Ishikawa (cell line): ENCODE measurements at regions not wholly inside any gene's neighbourhood (a gene's known extent, or its start where the extent isn't known, plus 50 kb on each side); places are given as distances from the start of the nearest gene placed in this dataset.

Experiments used
- CREB1 ChIP-seq: IDR thresholded peaks from 2 replicates; pipeline ENCODE4 v1.6.1; 2012; ENCODE audit warnings: low read depth
- FOXM1 ChIP-seq: IDR thresholded peaks from 2 replicates; pipeline ENCODE4 v1.6.1; 2012; ENCODE audit warnings: low read depth, borderline replicate concordance
- RAD21 ChIP-seq: IDR thresholded peaks from 2 replicates; pipeline ENCODE4 v1.6.1; 2012; ENCODE audit warnings: low read depth
- TAF1 ChIP-seq: IDR thresholded peaks from 2 replicates; pipeline ENCODE4 v1.6.1; 2012; ENCODE audit warnings: low read depth, mild to moderate bottlenecking
- TF ChIP-seq, protein P1 (sequence below): IDR thresholded peaks from 2 replicates; pipeline ENCODE4 v1.6.1; 2012

DNA sequence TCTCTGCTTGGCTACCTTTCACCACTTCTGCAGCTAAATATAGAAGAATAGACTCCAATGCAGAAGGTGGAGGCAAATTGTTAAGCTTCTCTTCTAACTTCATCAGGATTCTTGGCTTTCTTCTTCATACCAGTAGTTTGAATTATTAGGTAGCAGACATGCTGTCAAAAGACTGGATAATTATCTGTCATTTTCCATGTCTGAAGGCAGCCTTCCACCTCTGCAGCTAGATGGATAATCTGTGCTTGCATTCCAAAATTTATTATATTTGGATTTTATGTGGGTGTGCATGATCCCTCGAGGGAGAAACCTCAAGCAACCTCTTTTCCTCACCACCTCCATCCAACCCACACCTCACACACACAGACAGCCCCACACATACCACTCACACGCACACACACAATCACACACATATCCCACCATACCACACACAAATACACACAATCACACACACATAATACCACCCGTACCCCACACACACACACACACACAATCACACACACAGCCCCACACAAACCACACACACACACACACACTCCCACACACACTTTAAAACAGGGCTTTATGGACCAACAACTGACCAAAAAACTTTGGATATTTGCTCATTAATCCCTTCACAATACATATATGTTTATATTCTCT is 145.0 kb downstream of the C7orf25 start:
- no peak for TF ChIP-seq FOXM1
- TF ChIP-seq RAD21: no peak
- TF ChIP-seq, protein P1, sequence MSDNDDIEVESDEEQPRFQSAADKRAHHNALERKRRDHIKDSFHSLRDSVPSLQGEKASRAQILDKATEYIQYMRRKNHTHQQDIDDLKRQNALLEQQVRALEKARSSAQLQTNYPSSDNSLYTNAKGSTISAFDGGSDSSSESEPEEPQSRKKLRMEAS: no peak
- TF ChIP-seq CREB1: no peak
- TF ChIP-seq TAF1: no peak
